Left ventricle myocardium superior (tissue), 1 donor: ENCODE measurements at regions not wholly inside any gene's neighbourhood (a gene's known extent, or its start where the extent isn't known, plus 50 kb on each side); places are given as distances from the start of the nearest gene placed in this dataset.
"Not testable (repeated sequence)": the region's sequence is repeated elsewhere in the genome, so short reads cannot be mapped to it uniquely, and the experiment has no call there.

Source experiments
- ATAC-seq: fragments of 200-7000 bp; cut with Tn5 transposase; one replicate; pipeline ENCODE4 v1.9.1; 2020; ENCODE audit warnings: mild to moderate bottlenecking, moderate library complexity
- DNase-seq: peaks from one replicate; pipeline ENCODE4 v3.0.0-alpha.2; 2020
- intact Hi-C: fragments of 100-400 bp; cut with micrococcal nuclease; formaldehyde crosslinking; loops from one replicate; pipeline ENCODE4 v1.11.0; 2022
- donor health status: DM: no; HTN: yes; CAD: no; lungs with severe emphysema.

GRCh38 chr3:1456781-1457311 is 364.0 kb downstream of the CNTN6 start:
- DNase-seq = no peak
- ATAC-seq = no peak
- intact Hi-C loops = no loop called here

- no peak for DNase-seq
- intact Hi-C loops = no loop called here
- ATAC-seq = no peak
Observed at GRCh38 chr3:1462371-1462770, 369.5 kb downstream of the CNTN6 start.

GRCh38 chr3:1462856-1463450 is 370.1 kb downstream of the CNTN6 start:
- DNase-seq (no peak), ATAC-seq (no peak)

GRCh38 chr3:1465091-1465490 is 372.3 kb downstream of the CNTN6 start:
- intact Hi-C loops, DNase-seq, ATAC-seq: not testable (repeated sequence)

More at GRCh38 chr3:1462856-1463450, 370.1 kb downstream of the CNTN6 start:
- intact Hi-C loops = no loop called here

GRCh38 chr3:1468145-1468544 is 375.3 kb downstream of the CNTN6 start:
- DNase-seq (no peak), ATAC-seq (no peak)
- intact Hi-C loops = no loop called here

GRCh38 chr3:1469248-1469647 is 376.4 kb downstream of the CNTN6 start:
- DNase-seq (no peak), ATAC-seq (no peak)
- intact Hi-C loops = no loop called here

GRCh38 chr3:1469687-1470086 is 376.9 kb downstream of the CNTN6 start:
- intact Hi-C loops = no loop called here
- ATAC-seq (no peak), DNase-seq (no peak)

GRCh38 chr3:1477669-1478068 is 384.8 kb downstream of the CNTN6 start:
- no peak for ATAC-seq
- intact Hi-C loops = no loop called here
- no peak for DNase-seq

- no peak for DNase-seq
- no peak for ATAC-seq
- intact Hi-C loops = no loop called here
Observed at GRCh38 chr3:1495466-1495865, 402.6 kb downstream of the CNTN6 start.

GRCh38 chr3:1499694-1500093 is 406.9 kb downstream of the CNTN6 start:
- DNase-seq (no peak), ATAC-seq (no peak)
- intact Hi-C loops = no loop called here

- no peak for ATAC-seq
- intact Hi-C loops = no loop called here
- no peak for DNase-seq
Observed at GRCh38 chr3:1501406-1502115, 408.7 kb downstream of the CNTN6 start.

- intact Hi-C loops = no loop called here
- DNase-seq (no peak), ATAC-seq (no peak)
Observed at GRCh38 chr3:1506090-1506489, 413.3 kb downstream of the CNTN6 start.

- intact Hi-C loops = no loop called here
- DNase-seq (no peak), ATAC-seq (no peak)
Observed at GRCh38 chr3:1513662-1514061, 420.8 kb downstream of the CNTN6 start.

- no peak for DNase-seq
- no peak for ATAC-seq
- intact Hi-C loops = no loop called here
Observed at GRCh38 chr3:1515882-1516281, 423.1 kb downstream of the CNTN6 start.

- ATAC-seq (no peak), DNase-seq (no peak)
- intact Hi-C loops = loop anchor here (10.0 kb wide), 1 partner anchor 537 kb away; no protein-coding TSS in a partner anchor
Observed at GRCh38 chr3:1527786-1528185, 435.0 kb downstream of the CNTN6 start.

- ATAC-seq (no peak), DNase-seq (no peak)
- intact Hi-C loops = loop anchor here (10.0 kb wide), 1 partner anchor 536 kb away; no protein-coding TSS in a partner anchor
Observed at GRCh38 chr3:1528621-1529020, 435.8 kb downstream of the CNTN6 start.

- no peak for ATAC-seq
- intact Hi-C loops = loop anchor here (10.0 kb wide), 1 partner anchor 535 kb away; no protein-coding TSS in a partner anchor
- DNase-seq = no peak
Observed at GRCh38 chr3:1529676-1530075, 436.9 kb downstream of the CNTN6 start.

GRCh38 chr3:1531981-1532380 is 439.2 kb downstream of the CNTN6 start:
- ATAC-seq = no peak
- intact Hi-C loops = no loop called here
- no peak for DNase-seq

GRCh38 chr3:1532935-1533606 is 440.2 kb downstream of the CNTN6 start:
- ATAC-seq = no peak
- DNase-seq = no peak
- intact Hi-C loops = no loop called here

GRCh38 chr3:1533763-1534162 is 440.9 kb downstream of the CNTN6 start:
- intact Hi-C loops = no loop called here
- DNase-seq (no peak), ATAC-seq (no peak)
